ENCODE measurements at regions not wholly inside any gene's neighbourhood (a gene's known extent, or its start where the extent isn't known, plus 50 kb on each side); places are given as distances from the start of the nearest gene placed in this dataset.

- DNase-seq (ENCODE audit: low read depth, low spot score) (no peak), FAIRE-seq (no peak)
- TF ChIP-seq CTCF (IDR thresholded peaks at IDR 0.05; ENCODE audit: extremely low read depth in 1 of 2, insufficient read depth in 1 of 2, low read depth in 1 of 2, low read length in 2 of 2) (no peak), POLR2A (IDR thresholded peaks at IDR 0.05; ENCODE audit: low read depth, low read length) (no peak), MAX (IDR thresholded peaks at IDR 0.05; ENCODE audit: insufficient read depth, insufficient read length) (no peak), EZH2 (IDR thresholded peaks at IDR 0.05; ENCODE audit: borderline replicate concordance, low read depth, low read length, severe bottlenecking) (no peak), FOS (IDR thresholded peaks at IDR 0.05; ENCODE audit: borderline replicate concordance, insufficient read depth, low read length) (no peak), MYC (IDR thresholded peaks at IDR 0.05; ENCODE audit: low read depth, low read length) (no peak), JUN (IDR thresholded peaks at IDR 0.05; ENCODE audit: borderline replicate concordance, insufficient read depth, insufficient read length, low read depth) (no peak), GATA2 (IDR thresholded peaks at IDR 0.05; ENCODE audit: insufficient read depth, insufficient read length, low read depth, low read length) (no peak), POLR2AphosphoS5 (IDR thresholded peaks at IDR 0.05; ENCODE audit: insufficient read depth, low read depth, low read length) (no peak)
- Histone ChIP-seq H3K27ac (ENCODE audit: insufficient read depth, low read depth, low read length) (no peak overlapping the region), H3K4me1 (ENCODE audit: control insufficient read depth, extremely low read depth, insufficient read depth, low read length) (no peaks in the 10 kb centered on the region), H3K4me3 (replicated peaks in 1 of 3; ENCODE audit: insufficient read depth in 1 of 3, low read depth in 1 of 3, low read length in 3 of 3) (no peak overlapping the region), H3K79me2 (ENCODE audit: control insufficient read depth, insufficient read depth, low read length) (no peaks in the 10 kb centered on the region), H3K9me3 (replicated peaks; ENCODE audit: control insufficient read depth, insufficient read depth, low read length) (no peaks in the 10 kb centered on the region), H4K20me1 (replicated peaks; ENCODE audit: control insufficient read depth, extremely low read depth, insufficient read depth, low read length) (no peaks in the 10 kb centered on the region), H3K4me2 (ENCODE audit: insufficient read depth, low read length) (no peak overlapping the region), H3K27me3 (ENCODE audit: control insufficient read depth in 2 of 2, insufficient read depth in 2 of 2, low read length in 2 of 2) (peaks cover 0 to 5% of the 10 kb centered on the region in 2 experiments), H2AFZ (ENCODE audit: low read depth, low read length) (no peak overlapping the region), H3K9ac (replicated peaks; ENCODE audit: extremely low read depth, insufficient read depth, low read length) (no peak overlapping the region), H3K9me1 (replicated peaks; ENCODE audit: control insufficient read depth, extremely low read depth, insufficient read depth, low read length) (no peaks in the 10 kb centered on the region), H3K36me3 (ENCODE audit: control insufficient read depth in 2 of 2, extremely low read depth in 1 of 2, insufficient read depth in 2 of 2, low read length in 2 of 2) (no peaks in the 10 kb centered on the region)
- CTCF ChIA-PET = interaction anchor here (1.2 to 1.4 kb wide), 2 partner anchors 9 to 15 kb away, joined by 3 read pairs; no protein-coding TSS in a partner anchor
- intact Hi-C loops (cut with micrococcal nuclease) = no loop called here
- dilution Hi-C loops (cut with MboI; ENCODE audit: extremely low pct_ligation_motif_present, low sequenced_read_pairs) = no loop called here
- POLR2A ChIA-PET = no interaction called here
- no TSS peak for BruUV-seq (replicated peaks)
Measured at GRCh38 chr13:34637636-34638035, 304.4 kb upstream of the NBEA start.
